NCI-H1694 (cell line): ENCODE measurements at regions not wholly inside any gene's neighbourhood (a gene's known extent, or its start where the extent isn't known, plus 50 kb on each side); places are given as distances from the start of the nearest gene placed in this dataset.

Experiments
- DNase-seq: peaks from one replicate; lab custom pipeline; 2025; lab: John Stamatoyannopoulos, UW

DNA sequence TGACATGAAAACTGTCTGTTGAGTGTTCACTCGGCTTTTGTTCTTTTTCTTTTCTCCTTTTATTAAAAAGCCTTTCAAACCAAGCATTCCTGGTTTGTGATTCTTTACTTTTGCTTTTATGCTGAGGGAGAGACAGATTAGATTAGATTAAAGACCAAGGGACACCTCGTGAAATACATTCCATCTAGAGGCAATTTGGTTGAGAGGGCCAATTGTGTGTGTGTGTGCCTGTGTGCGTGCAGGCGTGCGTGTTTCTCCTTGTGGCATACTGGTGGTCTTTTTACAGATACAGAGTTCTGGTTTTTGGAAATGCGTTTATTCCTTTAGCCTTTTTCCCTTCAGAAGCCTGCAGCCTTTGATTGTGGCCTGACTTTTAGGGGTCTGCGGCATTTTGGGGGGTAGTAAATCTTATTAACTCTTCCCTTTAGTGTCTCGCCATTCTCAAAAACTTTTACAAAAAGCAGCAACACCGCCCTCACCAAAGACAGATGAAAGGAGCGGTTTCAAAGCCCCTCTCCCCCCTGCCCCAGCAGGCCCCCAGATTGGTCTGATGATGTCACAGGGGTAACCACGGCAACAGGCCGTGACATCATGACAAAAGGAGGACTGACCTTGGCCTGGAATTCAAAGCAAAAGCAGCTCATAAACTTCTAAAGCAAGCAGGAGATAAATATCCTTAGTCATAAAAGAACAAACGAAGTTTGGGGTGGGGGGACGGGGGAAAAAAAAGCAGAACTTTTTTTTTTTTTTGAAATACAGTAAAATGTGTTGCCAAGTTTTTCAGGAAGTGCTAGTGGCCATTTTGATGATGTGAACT is 84.1 kb upstream of the TBX3 start:
- no peak for DNase-seq

DNA sequence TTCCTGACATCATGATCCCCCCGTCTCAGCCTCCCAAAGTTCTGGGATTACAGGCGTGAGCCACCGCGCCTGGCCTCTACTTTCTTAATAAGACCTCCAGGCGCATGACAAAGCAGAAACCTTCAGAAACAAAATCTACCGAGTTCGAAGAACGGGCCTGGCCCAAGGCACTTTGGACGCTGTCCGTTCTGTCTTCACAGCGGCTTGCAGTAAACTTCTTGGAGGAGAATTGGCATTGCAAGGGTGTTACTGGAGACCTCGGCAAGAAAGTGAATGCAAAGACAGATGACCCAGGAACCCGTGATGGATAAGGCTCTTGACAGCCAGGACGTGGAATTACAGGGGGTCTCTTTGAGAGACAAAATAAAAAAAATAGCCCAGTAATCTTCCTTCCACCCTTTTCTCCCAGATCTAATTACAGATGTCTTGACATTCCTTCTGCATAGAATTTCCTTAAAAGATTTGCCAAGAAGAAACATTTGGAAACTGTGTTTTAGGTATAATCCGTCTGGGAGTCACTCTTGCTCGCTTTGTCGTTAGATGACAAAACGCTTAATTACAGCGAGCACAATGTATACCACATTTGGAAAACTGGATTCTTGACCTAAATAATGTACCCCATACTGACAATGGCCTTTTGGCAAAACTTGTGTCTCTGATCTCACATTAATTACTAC is 83.2 kb upstream of the TBX3 start:
- no peak for DNase-seq

DNA sequence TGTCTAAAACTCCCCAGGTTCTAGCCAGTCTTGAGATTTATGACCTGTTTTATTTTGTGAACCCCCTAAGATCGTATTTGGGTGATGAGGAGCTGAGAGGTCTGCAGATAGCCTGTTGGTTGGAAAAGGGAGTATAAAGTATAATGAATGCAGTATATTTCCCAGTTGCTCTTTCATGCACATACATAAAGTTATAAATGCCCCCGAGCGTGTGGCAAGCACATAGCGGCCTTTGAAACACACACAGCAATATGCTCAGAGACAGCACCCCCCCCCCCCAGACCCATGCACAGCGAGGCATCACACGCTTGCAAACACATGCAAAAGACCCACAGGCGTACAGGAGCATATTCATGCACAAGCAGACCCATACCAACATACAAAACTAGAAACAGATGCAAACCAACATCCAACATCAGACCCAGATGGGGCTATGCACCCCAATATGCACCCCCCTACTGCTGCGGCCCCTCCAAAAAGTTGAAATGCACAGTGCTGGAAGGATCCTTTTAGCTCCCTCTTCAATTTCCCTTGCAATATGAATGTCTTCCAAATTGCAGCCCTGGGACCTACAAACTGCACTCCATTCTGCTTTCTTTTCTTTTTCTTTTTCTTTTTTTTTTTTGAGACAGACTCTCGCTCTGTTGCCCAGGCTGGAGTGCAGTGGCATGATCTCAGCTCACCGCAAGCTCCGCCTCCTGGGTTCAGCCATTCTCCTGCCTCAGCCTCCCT is 82.2 kb upstream of the TBX3 start:
- no peak for DNase-seq

DNA sequence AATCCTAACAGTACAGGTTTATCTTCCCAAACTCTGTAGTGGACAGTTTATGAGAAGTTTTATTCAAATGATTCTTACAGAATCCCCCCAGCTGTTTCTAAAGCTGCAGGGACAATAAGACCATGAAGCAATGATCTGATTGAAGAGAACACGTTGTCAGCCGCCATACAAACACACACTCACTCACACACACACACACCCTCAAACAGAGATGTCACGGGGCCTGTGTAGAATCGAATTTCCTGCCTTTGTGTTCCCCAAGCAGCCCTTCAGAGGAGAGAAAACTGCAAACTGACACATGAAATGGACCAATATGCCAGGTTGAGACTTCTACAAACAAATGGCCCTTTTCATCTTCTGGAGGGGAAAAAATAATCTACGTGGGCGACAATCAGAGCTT is 80.5 kb upstream of the TBX3 start:
- DNase-seq, result no peak

DNA sequence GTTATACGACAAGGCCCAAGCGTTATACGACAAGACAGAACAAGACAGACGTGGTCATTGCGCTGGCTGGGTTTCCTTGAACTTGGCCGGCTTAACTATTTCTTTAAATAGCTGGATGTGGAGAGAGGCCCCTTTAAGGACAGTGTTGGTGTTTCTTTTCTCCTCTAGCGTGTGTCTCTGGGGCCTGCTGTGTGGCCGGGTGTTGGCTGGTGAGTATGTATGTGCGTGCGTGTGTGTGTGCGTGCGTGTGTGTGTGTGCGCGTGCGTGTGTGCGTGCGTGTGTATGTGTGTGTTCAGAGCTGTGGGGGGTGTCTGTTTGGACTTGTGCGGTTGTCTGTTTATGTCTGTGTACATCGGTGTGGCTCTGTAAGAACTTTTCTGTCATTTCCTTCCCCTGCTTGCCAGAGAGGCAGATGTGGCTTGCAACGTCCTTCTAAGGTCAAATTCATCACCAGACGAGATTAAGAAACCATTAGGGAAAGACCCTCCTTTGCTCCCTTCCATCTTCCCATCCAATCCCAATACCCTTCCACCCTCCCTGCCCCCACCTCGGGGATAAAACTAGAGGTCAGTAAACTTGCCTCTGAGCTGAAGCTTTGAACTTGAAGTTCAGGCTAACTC is 78.6 kb upstream of the TBX3 start:
- no peak for DNase-seq

DNA sequence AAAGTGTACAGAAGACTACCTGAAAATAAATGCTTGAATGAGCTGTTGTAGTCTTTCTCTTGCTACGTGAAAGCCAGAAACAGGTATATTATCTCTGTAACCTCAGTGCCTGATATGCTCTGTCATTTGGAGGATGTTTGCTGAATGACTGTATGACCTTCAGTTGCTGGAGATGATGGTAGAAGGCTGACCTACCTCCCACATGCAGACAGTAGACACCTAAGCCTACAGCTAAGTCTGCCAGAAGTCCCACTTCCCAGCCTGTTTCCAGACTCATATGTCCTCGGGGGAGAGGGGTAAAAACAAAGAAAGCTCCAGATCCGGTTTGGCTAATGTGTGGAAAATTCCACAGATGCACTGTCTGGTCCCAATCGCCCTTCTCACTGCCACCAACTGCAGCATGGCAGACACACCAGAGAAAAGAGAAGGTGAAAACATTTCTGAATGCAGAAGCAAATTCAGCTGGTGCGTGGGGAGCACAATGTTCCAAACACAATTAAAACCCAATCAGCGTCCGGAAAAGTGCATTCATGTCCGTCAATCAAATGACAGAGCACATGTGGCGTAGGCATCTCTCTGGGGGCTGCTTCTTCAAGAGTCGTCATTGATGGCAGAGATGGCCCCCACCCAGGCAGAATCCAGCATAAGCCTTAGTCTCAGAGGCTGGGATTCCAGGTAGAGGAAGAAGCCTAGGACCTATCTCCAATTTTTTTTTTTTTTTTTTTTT is 76.3 kb upstream of the TBX3 start:
- DNase-seq, result no peak

DNA sequence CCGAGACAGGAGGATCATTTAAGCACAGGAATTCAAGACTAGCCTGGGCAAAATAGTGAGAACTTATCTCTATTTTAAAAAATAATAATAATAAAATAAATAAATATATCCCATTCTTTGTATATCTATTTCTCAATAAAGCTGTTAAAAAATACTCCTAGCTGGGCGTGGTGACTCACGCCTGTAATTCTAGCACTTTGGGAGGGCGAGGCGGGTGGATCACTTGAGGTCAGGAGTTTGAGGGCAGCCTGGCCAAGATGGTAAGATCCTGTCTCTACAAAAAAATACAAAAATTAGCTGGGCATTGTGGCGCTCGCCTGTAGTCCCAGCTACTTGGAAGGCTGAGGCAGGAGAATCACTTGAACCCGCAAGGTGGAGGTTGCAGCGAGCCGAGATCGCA is 75.7 kb upstream of the TBX3 start:
- no peak for DNase-seq

DNA sequence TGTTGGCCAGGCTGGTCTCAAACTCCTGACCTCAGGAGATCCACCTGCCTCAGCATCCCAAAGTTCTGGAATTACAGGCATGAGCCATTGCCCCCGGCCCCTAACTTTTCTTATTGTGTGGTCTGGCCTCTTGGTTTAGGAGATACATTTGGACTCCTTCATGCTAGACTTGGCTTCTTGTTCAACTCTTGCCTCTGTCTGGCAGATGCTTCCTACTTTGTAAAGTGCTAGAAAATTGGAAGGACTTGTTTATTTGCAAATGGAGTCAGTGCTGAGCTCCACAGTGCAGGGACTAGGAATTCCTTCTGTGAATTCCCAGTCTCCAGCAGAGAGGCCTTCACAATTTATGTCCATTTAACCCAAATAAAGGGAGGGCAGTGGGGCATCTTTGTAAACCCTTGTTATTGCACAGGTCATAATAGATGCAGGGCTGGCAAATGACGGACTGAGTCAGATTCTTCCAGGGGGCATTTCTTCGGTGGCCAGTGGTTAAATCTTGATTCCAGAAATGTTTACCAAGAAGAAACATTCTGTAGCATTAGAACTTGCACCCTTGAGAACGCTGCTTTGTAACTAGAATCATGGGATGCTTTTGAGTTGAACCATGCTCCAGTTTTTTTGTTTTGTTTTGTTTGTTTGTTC is 73.8 kb upstream of the TBX3 start:
- no peak for DNase-seq

DNA sequence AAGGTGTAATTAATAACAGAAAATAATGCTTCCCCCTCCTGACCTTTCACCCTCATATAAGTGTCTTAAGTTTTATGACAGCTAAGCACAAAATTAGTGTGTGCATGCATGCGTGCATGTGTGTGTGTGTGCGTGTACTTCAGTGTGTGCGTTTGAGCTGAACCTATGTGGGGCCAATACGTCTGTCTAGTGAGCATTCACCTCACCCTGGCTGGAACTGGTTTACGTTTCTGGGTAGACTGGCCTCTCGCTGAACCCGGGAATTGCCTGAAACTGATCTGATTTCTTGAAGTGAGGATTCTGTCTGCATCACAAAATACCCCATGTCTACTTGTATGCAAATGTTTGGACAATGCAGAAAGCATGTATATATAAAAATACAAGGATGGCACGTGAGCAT is 68.2 kb upstream of the TBX3 start:
- no peak for DNase-seq

DNA sequence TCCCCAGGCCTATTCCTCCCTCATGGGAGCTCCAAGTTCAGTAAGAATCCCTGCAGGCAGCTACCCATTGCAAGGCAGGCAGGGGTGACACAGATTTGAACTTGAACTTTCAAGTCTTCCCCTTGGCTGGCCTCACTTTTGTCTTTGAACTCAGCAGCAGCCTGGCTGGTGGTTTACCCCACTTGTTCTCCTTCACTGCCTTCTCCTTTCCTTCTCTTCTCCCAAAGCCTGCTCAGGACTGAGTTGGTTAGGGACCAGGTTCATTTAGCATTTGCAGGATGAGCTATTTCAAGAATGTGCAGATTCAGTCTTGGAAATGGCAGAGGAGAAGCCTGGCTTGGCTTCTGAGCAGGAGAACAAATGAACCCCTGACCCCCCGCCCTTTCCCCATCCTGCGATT is 67.7 kb upstream of the TBX3 start:
- DNase-seq, result no peak

DNA sequence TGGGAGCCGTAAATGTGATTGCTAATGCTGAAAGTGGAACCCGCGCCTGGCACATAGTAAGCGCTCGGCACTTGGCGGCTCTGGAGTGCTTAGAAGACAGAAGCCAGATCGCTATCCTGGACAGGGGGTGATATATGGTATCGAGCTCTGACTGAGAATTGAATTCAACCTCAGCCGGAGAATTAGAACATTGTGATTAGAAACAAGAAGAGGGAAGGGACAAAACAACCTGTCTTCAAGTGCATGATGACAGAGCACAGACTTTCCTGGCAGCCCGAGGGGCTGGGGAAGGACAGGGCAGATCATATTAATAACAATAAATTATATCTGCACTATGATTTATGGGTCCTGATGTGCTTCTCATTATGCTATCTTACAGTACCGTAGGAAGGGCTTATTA is 66.9 kb upstream of the TBX3 start:
- no peak for DNase-seq

DNA sequence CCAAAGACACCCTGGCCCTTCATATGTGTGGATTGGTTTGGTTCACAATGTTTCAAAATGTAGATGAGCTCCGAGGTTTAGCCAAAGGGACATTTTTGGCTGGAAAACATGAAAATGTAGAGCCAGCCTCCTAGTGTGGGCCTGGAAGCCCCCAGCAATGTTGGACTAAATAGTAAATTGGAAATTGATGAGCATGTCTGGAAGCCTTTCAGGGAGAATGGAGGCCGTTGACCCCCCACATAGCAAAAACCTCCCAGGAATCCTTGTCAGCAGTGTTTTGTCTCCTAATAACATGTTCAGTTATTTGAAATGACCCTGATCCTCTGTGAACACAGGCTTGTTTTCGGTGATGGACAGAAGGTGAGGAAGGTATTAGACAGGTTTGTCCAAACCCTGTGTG is 65.1 kb upstream of the TBX3 start:
- DNase-seq, result no peak

DNA sequence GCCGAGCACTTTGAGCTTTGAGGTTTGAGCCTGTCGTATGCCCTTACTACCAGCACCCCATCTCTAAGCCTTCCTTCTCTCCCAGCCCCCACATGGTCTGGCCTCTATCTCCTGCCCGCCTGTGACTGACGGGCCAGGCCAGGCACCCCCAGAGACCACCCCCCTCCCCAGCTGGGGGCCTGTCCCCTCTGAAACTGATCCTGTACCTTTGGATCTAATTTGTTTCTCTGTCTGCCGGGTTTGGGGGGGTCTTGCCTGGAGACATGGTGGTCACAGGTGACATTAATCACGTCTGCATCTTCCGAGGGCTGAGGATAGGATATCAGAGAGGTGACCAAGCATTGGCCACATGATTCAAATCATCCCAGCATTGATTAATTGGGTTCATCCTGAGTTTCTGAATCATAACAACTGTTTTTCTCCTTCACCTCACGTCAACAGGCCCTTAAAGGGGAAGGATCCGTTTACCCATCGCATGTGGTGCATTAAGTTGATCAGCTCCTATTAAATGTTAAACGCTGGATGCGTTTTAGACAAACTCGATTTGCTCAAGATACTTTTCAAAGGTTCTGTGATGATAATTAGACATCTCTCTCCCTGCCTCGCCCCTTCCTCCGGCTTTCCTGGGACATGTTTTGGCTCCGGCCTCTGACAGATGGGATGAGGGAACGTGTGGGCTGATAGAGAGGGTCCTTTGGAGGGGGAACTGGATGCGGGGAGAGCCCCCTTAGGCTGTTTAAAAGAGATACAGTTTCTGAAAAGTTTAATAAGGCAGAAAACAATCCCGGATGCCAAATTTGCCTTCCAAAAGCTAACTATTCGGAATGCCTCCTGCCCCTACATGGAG is 63.3 kb upstream of the TBX3 start:
- no peak for DNase-seq

DNA sequence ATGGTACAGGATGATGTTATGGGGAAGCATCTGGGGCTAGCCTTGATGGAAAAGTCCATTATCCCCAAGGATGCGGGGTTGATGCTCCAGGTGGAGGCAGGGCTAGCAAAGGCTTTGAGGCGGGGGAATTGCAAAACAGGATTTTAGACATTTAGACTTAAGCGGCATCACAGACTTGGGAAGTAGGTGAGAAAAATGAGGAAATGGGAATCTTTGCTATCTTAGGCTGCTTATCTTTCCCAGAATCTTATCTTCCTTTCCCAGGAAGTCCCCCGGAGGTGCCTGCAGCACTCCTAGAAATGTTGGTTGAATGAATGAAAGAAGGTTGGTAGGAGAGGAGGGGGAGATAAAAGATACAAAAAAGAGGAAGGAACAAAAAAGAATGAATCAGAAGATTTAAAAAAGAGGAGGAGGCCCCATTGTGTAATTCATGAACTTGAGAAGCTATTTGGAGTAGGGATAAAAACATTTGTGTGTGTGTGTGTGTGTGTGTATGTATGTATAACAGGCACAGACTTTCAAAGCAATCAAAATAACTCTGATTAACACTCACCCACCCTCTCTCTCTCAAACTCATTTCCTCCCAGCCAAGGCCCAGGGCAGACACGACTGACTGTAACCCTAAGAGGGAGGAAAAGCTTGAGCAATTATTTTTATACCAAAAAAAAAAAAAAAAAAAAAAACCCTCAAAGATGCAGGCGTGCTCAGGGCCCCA is 62.5 kb upstream of the TBX3 start:
- DNase-seq, result no peak

DNA sequence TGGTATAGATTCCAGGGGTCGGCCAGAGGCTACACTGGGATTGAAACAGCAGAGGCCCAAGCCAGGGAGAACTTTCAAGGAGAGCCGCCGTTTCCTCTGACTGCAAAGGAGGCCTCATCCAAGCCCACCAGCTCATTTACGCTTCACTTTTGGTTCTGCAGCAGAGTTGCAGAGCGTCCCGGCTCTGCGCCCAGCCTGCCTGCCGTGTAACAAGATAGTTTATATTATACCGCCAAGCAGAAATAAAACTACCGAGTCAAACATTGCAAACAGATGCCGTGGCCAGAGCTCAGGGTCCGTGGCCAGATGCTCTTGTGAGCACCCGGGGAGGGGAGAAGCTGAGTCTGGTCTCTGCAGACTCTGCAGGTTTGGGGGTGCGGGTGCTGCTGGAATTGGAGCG is 60.7 kb upstream of the TBX3 start:
- no peak for DNase-seq

DNA sequence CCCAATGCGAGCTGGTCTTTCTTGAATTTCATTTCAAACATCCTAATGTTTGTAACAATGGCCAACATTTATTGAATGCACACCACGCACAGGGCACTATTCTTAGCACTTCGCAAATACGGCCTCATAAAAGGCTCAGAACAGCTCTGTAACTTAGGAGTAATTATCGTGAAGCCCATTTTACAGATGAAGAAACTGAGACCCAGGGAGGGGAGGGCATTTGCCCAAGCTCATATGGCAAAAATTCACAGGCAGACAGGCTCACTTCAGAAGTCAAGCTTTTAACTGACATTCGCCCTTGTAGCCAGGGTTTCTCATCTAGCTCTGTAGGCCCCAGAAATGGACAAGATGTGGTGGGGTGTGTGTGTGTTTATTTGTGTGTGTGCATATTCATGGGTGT is 60.3 kb upstream of the TBX3 start:
- no peak for DNase-seq

DNA sequence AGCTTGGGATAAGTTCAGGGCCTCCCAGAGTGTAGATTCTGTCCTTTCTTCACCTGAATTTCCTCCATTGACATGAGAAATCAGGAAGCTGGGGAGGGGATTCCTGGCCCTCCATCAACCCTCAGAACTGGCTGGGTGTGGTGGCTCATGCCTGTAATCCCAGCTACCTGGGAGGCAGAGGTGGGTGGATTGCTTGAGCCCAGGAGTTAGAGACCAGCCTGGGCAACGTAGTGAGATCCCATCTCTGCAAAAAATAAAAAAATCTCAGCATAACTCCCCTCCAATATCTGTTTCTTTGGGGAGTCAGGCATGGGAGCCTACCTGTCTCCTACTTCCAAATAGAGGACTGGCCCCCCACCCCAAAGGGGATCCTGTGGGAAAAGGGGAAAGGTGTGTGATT is 59.8 kb upstream of the TBX3 start:
- DNase-seq, result no peak

DNA sequence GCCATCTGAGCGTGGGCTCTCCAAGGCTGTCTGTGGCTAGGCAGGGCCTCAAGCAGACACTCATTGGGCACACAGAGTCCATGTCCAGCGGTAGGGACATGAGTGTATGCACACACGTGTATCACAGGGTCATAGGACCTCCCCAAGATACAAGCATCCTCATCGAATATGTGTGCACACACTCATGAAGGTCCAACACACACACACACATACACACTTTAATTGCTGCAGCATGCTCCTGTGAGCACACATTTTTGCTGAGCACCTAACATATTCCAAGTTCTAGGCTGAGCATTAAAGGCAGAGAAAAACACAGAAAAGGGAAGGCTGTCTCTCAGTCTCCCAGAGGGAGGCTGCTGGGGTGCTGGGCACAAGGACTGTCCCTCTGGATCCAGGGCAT is 59.3 kb upstream of the TBX3 start:
- DNase-seq, result no peak

DNA sequence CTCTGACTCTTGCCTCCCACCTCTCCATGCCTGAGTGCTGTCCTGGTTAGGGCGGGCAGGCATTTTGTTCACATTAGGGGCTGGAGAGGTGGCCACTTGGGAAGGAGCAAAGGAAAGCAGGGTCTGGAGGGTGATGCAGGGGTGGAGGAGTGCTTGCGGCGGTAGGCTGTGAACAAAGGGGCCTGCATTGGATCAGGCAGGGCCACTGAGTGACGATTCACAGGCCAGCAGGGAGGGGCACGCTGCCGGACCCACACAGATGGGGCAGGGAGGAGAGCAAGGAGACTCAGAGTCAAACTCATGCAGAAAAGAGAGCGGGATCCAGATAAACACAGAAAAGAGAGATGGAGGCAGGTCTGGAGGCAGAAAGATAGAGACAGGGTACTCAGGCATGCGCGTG is 58.4 kb upstream of the TBX3 start:
- DNase-seq, result no peak

DNA sequence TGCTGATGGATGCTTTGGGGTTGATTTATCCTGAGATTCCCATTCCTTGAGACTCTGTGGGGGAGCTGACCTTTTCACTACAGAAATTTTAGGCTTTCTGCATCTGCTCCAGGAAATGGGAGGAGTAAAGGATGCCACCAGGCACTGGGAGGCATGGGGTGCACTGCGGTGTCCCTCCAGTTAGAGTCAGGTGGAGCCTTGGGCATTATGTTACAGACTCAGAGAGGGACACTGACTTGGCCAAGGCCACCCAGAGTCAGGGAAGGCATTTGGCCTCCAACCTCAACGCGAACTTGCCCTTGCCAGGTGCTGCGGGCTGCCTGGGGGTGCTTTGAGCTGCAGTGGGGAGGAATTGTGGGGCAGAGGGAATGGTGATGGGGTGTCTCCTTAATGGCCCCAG is 58.0 kb upstream of the TBX3 start:
- DNase-seq, result no peak
